SJSA1 (cell line): ENCODE measurements at regions not wholly inside any gene's neighbourhood (a gene's known extent, or its start where the extent isn't known, plus 50 kb on each side); places are given as distances from the start of the nearest gene placed in this dataset.
A peak's percentile ranks its signal among the peaks of the same experiment; 100 is the strongest.

Source experiments
- DNase-seq, 2 experiments: peaks; one replicate each; pipeline ENCODE4 v3.0.0-alpha.2; 2015 to 2020; ENCODE audit warnings: low spot score in 2 of 2, low read depth in 1 of 2
- H3K27ac ChIP-seq: fragments of 250-450 bp; sonication (Bioruptor Pico); 2 replicates; pipeline ENCODE4 v1.5.1; 2020; ENCODE audit warnings: mild to moderate bottlenecking, moderate library complexity
- H3K27me3 ChIP-seq: fragments of 250-450 bp; sonication (Bioruptor Pico); replicated peaks from 2 replicates; pipeline ENCODE4 v1.5.1; 2020; ENCODE audit warnings: mild to moderate bottlenecking, moderate library complexity
- H3K36me3 ChIP-seq: fragments of 250-450 bp; sonication (Bioruptor Pico); 2 replicates; pipeline ENCODE4 v1.5.1; 2020; ENCODE audit warnings: mild to moderate bottlenecking
- H3K4me1 ChIP-seq: fragments of 250-450 bp; sonication (Bioruptor Pico); replicated peaks from 2 replicates; pipeline ENCODE4 v1.6.1; 2021; ENCODE audit warnings: mild to moderate bottlenecking
- H3K4me3 ChIP-seq: fragments of 250-450 bp; sonication (Bioruptor Pico); 2 replicates; pipeline ENCODE4 v1.5.1; 2020; ENCODE audit warnings: mild to moderate bottlenecking
- H3K9me3 ChIP-seq: fragments of 250-450 bp; sonication (Bioruptor Pico); replicated peaks from 2 replicates; pipeline ENCODE4 v1.5.1; 2020; ENCODE audit warnings: mild to moderate bottlenecking

DNA sequence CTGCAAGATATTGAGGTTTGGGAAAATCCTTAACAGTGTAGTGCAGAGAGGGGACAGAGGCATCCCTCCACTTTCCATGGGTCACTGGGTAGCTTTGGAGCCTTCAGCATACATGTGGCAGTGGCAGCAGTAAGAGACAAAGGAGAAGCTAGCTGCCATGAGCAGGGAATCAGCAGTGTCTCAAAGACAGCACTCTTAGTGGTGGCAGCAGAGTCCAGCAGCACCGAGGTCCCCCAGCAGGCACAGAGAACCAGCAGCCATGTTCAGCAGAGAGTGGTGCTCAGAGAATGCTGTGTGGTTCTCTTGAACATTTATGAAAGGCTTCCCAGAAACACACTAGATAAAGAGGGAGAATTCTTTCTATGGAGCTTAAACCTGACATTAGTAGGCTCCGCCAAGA, 308.5 kb downstream of the CENPC start:
- no peaks in the 10 kb centered on the region for H3K4me1 ChIP-seq
- DNase-seq: no peak

DNA sequence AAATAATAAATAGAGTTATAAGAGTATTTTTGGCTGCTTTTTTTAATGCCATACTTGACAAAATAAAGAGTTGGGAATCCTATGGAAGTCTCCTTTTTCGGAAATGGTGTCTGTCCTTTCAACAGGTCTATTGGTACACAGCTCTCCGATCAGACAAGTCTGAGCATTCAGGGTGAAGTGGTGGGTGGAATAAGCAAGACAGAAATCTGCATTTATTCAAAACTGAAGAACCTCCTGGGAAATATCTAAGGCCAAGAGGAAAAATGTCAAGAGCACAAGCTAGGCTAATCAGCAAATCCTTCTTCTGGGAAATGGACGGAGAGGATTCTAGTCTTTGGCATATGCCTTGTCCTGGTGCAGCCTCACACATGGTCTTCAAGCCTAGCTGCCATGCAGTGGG, 309.0 kb downstream of the CENPC start:
- DNase-seq: no peak
- H3K4me3 ChIP-seq: no peak overlapping the region
- no peaks in the 10 kb centered on the region for H3K27me3 ChIP-seq
- no peaks in the 10 kb centered on the region for H3K4me1 ChIP-seq
- no peaks in the 10 kb centered on the region for H3K9me3 ChIP-seq
- H3K27ac ChIP-seq: no peak overlapping the region
- no peaks in the 10 kb centered on the region for H3K36me3 ChIP-seq

More for the DNA sequence above, 308.5 kb downstream of the CENPC start:
- H3K27ac ChIP-seq: no peak overlapping the region
- H3K36me3 ChIP-seq: no peaks in the 10 kb centered on the region
- H3K9me3 ChIP-seq: no peaks in the 10 kb centered on the region
- H3K27me3 ChIP-seq: no peaks in the 10 kb centered on the region
- H3K4me3 ChIP-seq: no peak overlapping the region

GRCh38 chr4:67234296-67234695, 311.0 kb downstream of the CENPC start:
- Histone ChIP-seq H3K27me3 (no peaks in the 10 kb centered on the region), H3K4me1 (no peaks in the 10 kb centered on the region), H3K9me3 (no peaks in the 10 kb centered on the region), H3K27ac (no peak overlapping the region), H3K36me3 (no peaks in the 10 kb centered on the region), H3K4me3 (no peak overlapping the region)
- DNase-seq: peak in 1 of 2 experiments; percentile 4

DNA sequence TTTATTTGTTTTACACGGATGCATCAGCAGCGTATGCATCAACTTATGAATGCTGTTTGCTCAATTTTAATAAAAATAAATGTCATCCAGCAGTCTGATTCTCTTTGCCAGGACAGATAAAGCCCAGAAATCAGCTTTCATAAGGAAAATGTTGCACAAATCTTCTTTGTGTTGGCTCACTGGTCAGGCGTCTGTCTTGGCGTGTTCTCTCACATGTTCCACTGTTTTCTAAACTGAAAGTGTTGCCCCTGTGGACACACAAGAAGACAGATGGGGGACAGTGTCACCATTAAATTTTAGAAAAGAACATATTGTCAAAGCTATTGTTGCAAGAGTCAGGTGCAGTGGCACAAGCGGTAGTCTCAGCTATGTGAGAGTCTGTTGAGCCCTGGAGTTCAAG, 316.2 kb downstream of the CENPC start:
- DNase-seq: no peak
- no peaks in the 10 kb centered on the region for H3K9me3 ChIP-seq
- H3K36me3 ChIP-seq: no peaks in the 10 kb centered on the region
- H3K4me1 ChIP-seq: no peaks in the 10 kb centered on the region
- H3K27me3 ChIP-seq: no peaks in the 10 kb centered on the region
- H3K27ac ChIP-seq: no peak overlapping the region
- no peak overlapping the region for H3K4me3 ChIP-seq

- Histone ChIP-seq H3K27me3 (no peaks in the 10 kb centered on the region), H3K27ac (no peak overlapping the region), H3K9me3 (no peaks in the 10 kb centered on the region), H3K4me3 (no peak overlapping the region), H3K36me3 (no peaks in the 10 kb centered on the region), H3K4me1 (no peaks in the 10 kb centered on the region)
- DNase-seq: no peak
These were observed 324.4 kb downstream of the CENPC start for GRCh38 chr4:67220861-67221260.

- DNase-seq: no peak
- Histone ChIP-seq H3K27me3 (no peaks in the 10 kb centered on the region), H3K4me3 (no peak overlapping the region), H3K4me1 (no peaks in the 10 kb centered on the region), H3K36me3 (no peaks in the 10 kb centered on the region), H3K27ac (no peak overlapping the region), H3K9me3 (no peaks in the 10 kb centered on the region)
These were observed 326.4 kb downstream of the CENPC start for GRCh38 chr4:67218883-67219282.

GRCh38 chr4:67207941-67208441, 337.3 kb downstream of the CENPC start:
- no peaks in the 10 kb centered on the region; the same call in 1 of the 2 replicates for H3K27me3 ChIP-seq
- no peak for DNase-seq
- no peak overlapping the region for H3K4me3 ChIP-seq
- H3K27ac ChIP-seq: no peak overlapping the region
- H3K4me1 ChIP-seq: no peaks in the 10 kb centered on the region
- no peaks in the 10 kb centered on the region for H3K9me3 ChIP-seq
- H3K36me3 ChIP-seq: no peaks in the 10 kb centered on the region

DNA sequence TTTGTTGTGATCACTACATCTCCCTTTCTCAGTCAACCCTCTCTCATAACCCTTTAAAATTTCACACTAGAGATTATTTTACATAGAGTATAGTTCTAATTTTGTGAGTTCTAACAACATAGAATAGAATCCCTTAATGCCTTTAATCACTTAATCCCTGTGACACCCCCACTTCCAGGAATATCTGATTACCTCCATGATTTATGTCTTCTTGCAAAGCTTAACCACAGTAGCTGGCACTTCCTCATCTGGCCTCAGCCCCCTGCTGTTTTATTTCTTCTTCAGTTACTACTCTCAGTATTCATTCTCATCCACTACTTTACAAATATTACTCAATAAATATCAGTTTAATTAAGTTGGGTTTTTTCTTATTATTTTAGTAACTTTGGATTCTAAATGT, 340.9 kb downstream of the CENPC start:
- H3K4me1 ChIP-seq: no peaks in the 10 kb centered on the region
- DNase-seq: no peak
- H3K36me3 ChIP-seq: no peaks in the 10 kb centered on the region
- H3K9me3 ChIP-seq: no peaks in the 10 kb centered on the region
- no peak overlapping the region for H3K4me3 ChIP-seq
- no peak overlapping the region for H3K27ac ChIP-seq
- no peaks in the 10 kb centered on the region; the same call in 1 of the 2 replicates for H3K27me3 ChIP-seq

DNA sequence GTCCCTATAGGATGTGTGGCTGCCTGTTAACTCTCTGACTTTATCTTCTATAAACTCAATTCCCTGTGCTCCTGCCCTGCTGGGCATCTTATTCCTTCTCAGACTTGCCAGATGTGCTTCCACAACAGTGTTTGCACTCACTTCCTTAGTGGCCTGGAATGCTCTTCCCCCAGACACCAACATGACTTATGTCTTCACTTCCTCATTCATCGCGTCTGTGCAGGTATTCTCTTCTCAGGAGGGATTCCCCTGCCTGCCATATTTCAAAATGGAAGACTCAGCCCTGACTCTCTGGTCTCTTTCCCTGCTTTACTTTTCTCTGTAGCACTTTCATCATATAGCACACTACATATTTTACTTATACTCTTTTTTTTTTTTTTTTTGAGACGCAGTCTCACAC, 344.0 kb downstream of the CENPC start:
- Histone ChIP-seq H3K4me1 (no peaks in the 10 kb centered on the region), H3K36me3 (no peaks in the 10 kb centered on the region), H3K27ac (no peak overlapping the region), H3K4me3 (no peak overlapping the region), H3K9me3 (no peaks in the 10 kb centered on the region), H3K27me3 (no peaks in the 10 kb centered on the region)
- no peak for DNase-seq

DNA sequence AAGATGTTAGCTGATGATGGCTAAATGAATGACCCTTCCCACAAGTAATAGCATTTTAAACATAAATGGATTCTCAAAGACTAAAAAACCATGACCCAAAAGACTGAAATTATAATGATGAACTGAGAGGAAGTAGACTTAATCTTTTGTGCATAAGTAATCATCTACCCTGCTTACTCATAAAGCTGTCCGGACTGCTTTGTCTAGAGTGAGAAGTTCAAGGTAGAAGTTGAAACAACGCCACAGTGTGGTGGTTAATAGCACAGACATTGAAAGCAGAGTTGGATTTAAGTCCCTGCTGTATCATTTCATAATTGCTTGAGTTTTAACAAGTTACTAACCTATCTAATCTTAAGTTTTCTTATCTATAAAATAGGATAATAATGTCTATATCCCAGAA, 346.6 kb downstream of the CENPC start:
- Histone ChIP-seq H3K36me3 (no peaks in the 10 kb centered on the region), H3K4me3 (no peak overlapping the region), H3K4me1 (no peaks in the 10 kb centered on the region), H3K27me3 (no peaks in the 10 kb centered on the region), H3K9me3 (no peaks in the 10 kb centered on the region), H3K27ac (no peak overlapping the region)
- peak in 1 of 2 experiments; percentile 21 for DNase-seq

- H3K4me3 ChIP-seq: no peak overlapping the region
- no peaks in the 10 kb centered on the region for H3K27me3 ChIP-seq
- no peaks in the 10 kb centered on the region for H3K4me1 ChIP-seq
- no peak for DNase-seq
- H3K36me3 ChIP-seq: no peaks in the 10 kb centered on the region
- H3K9me3 ChIP-seq: no peaks in the 10 kb centered on the region
- H3K27ac ChIP-seq: no peak overlapping the region
These were observed 377.5 kb downstream of the CENPC start for GRCh38 chr4:67167849-67168248.

DNA sequence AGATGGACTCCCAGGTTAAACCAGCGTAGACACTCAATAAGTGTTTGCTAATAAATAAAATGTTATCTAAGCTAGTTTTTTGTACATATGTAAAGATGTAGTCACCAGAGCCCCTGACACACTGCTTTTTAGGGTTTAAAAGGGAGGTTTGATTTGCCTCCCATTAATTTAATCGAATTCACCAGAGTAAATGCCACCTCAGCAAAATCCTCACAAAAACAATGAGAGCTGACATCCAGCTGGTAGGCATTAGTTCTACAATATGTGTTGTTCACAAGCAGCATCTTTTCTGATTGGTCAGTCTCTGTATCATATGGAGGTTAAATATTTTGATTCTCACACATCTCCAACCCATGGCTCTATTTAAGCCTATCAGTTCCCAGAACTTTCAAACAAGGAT, 382.6 kb downstream of the CENPC start:
- no peaks in the 10 kb centered on the region for H3K27me3 ChIP-seq
- H3K4me1 ChIP-seq: no peaks in the 10 kb centered on the region
- H3K4me3 ChIP-seq: no peak overlapping the region
- DNase-seq: no peak
- no peaks in the 10 kb centered on the region for H3K36me3 ChIP-seq
- H3K9me3 ChIP-seq: no peaks in the 10 kb centered on the region
- H3K27ac ChIP-seq: no peak overlapping the region

GRCh38 chr4:67161311-67161710, 384.0 kb downstream of the CENPC start:
- Histone ChIP-seq H3K9me3 (no peaks in the 10 kb centered on the region), H3K36me3 (no peaks in the 10 kb centered on the region), H3K4me3 (no peak overlapping the region), H3K27me3 (no peaks in the 10 kb centered on the region), H3K4me1 (no peaks in the 10 kb centered on the region), H3K27ac (no peak overlapping the region)
- no peak for DNase-seq

GRCh38 chr4:67160394-67160793, 384.9 kb downstream of the CENPC start:
- Histone ChIP-seq H3K4me3 (no peak overlapping the region), H3K9me3 (no peaks in the 10 kb centered on the region), H3K36me3 (no peaks in the 10 kb centered on the region), H3K27me3 (no peaks in the 10 kb centered on the region), H3K4me1 (no peaks in the 10 kb centered on the region), H3K27ac (no peak overlapping the region)
- DNase-seq: no peak

DNA sequence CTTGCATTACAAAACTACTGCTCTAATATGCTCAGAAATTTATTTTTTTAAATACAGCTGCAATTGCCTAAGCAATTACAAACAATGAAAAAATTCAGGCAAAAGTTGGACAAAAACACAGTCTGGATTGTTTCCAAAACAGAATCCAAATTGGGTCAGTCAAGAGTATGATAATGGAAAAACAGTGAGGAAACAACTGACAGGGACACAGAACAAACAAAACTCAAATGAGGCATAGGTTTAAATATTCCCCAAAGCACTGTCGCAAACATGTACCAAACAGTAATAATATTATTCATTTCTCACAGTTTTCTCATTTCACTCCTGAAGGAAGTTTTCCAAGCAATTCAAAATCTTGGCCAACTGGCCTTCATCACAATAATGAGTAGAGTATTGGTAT, 386.6 kb downstream of the CENPC start:
- Histone ChIP-seq H3K27me3 (no peaks in the 10 kb centered on the region), H3K9me3 (no peaks in the 10 kb centered on the region), H3K4me1 (no peaks in the 10 kb centered on the region), H3K27ac (no peak overlapping the region), H3K36me3 (no peaks in the 10 kb centered on the region), H3K4me3 (no peak overlapping the region)
- no peak for DNase-seq
